HL-60 (cell line): ENCODE measurements at regions not wholly inside any gene's neighbourhood (a gene's known extent, or its start where the extent isn't known, plus 50 kb on each side); places are given as distances from the start of the nearest gene placed in this dataset.

Experiments
- DNase-seq, 2 experiments: peaks; one replicate each; pipeline ENCODE4 v3.0.0-alpha.2; 2010 to 2020; ENCODE audit warnings: low read depth in 1 of 2, low spot score in 1 of 2
- H3K27ac ChIP-seq: fragments of 250-450 bp; sonication (Bioruptor Pico); replicated peaks from 2 replicates; pipeline ENCODE4 v1.5.1; 2020; ENCODE audit warnings: mild to moderate bottlenecking, moderate library complexity
- H3K27me3 ChIP-seq: fragments of 250-450 bp; sonication (Bioruptor Pico); 2 replicates; pipeline ENCODE4 v1.5.1; 2021; ENCODE audit warnings: mild to moderate bottlenecking, moderate library complexity; ENCODE audit not compliant: insufficient read depth, poor library complexity, severe bottlenecking
- H3K4me3 ChIP-seq: replicated peaks from 2 replicates; pipeline ENCODE4 v1.5.1; 2011; ENCODE audit warnings: mild to moderate bottlenecking, control low read depth, low read length; ENCODE audit not compliant: insufficient read depth
- GABPA ChIP-seq: IDR thresholded peaks from 2 replicates; pipeline ENCODE4 v1.6.1; 2012; ENCODE audit warnings: low read depth
- POLR2AphosphoS5 ChIP-seq: IDR thresholded peaks from 2 replicates; pipeline ENCODE4 v1.6.1; 2012; ENCODE audit warnings: low read depth
- SPI1 ChIP-seq: IDR thresholded peaks from 2 replicates; pipeline ENCODE4 v1.6.1; 2012; ENCODE audit warnings: low read depth, mild to moderate bottlenecking, borderline replicate concordance
- TF ChIP-seq, protein P1 (sequence below): IDR thresholded peaks from one replicate; pipeline ENCODE4 v1.5.1; 2011; ENCODE audit warnings: low read length, control low read depth, inconsistent platforms; ENCODE audit not compliant: insufficient read depth
- TF ChIP-seq, protein P2 (sequence below): IDR thresholded peaks from 2 replicates; pipeline ENCODE4 v1.6.1; 2012; ENCODE audit warnings: low read depth; ENCODE audit not compliant: insufficient replicate concordance

DNA sequence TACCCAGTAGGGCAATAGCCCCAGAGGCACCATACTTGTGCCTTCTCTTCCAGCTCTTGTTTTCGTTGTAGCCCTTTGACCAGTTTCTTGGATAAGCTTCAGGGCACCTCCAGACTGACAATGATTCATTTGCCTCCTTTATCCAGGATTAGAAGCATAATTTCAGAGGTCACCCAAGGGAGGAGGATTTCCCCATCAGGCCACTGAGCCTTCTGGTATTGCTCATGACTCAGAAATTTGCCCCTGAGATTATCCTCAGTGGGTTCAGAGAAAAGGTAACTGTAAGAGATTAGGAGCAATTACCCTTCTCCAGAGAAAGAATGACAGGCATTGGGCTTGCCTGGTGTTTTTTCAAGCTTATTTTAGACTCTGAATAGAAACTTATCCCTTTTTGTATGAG lies 147.9 kb downstream of the MSX2 start:
- no peak overlapping the region for H3K27ac ChIP-seq
- H3K4me3 ChIP-seq = no peak overlapping the region
- DNase-seq = no peak
- TF ChIP-seq GABPA = no peak
- no peak for TF ChIP-seq SPI1
- TF ChIP-seq POLR2AphosphoS5 = no peak
- TF ChIP-seq, protein P1, sequence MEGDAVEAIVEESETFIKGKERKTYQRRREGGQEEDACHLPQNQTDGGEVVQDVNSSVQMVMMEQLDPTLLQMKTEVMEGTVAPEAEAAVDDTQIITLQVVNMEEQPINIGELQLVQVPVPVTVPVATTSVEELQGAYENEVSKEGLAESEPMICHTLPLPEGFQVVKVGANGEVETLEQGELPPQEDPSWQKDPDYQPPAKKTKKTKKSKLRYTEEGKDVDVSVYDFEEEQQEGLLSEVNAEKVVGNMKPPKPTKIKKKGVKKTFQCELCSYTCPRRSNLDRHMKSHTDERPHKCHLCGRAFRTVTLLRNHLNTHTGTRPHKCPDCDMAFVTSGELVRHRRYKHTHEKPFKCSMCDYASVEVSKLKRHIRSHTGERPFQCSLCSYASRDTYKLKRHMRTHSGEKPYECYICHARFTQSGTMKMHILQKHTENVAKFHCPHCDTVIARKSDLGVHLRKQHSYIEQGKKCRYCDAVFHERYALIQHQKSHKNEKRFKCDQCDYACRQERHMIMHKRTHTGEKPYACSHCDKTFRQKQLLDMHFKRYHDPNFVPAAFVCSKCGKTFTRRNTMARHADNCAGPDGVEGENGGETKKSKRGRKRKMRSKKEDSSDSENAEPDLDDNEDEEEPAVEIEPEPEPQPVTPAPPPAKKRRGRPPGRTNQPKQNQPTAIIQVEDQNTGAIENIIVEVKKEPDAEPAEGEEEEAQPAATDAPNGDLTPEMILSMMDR = no peak
- TF ChIP-seq, protein P2, sequence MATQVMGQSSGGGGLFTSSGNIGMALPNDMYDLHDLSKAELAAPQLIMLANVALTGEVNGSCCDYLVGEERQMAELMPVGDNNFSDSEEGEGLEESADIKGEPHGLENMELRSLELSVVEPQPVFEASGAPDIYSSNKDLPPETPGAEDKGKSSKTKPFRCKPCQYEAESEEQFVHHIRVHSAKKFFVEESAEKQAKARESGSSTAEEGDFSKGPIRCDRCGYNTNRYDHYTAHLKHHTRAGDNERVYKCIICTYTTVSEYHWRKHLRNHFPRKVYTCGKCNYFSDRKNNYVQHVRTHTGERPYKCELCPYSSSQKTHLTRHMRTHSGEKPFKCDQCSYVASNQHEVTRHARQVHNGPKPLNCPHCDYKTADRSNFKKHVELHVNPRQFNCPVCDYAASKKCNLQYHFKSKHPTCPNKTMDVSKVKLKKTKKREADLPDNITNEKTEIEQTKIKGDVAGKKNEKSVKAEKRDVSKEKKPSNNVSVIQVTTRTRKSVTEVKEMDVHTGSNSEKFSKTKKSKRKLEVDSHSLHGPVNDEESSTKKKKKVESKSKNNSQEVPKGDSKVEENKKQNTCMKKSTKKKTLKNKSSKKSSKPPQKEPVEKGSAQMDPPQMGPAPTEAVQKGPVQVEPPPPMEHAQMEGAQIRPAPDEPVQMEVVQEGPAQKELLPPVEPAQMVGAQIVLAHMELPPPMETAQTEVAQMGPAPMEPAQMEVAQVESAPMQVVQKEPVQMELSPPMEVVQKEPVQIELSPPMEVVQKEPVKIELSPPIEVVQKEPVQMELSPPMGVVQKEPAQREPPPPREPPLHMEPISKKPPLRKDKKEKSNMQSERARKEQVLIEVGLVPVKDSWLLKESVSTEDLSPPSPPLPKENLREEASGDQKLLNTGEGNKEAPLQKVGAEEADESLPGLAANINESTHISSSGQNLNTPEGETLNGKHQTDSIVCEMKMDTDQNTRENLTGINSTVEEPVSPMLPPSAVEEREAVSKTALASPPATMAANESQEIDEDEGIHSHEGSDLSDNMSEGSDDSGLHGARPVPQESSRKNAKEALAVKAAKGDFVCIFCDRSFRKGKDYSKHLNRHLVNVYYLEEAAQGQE = no peak
- H3K27me3 ChIP-seq = peaks cover 3% of the 10 kb centered on the region

DNA sequence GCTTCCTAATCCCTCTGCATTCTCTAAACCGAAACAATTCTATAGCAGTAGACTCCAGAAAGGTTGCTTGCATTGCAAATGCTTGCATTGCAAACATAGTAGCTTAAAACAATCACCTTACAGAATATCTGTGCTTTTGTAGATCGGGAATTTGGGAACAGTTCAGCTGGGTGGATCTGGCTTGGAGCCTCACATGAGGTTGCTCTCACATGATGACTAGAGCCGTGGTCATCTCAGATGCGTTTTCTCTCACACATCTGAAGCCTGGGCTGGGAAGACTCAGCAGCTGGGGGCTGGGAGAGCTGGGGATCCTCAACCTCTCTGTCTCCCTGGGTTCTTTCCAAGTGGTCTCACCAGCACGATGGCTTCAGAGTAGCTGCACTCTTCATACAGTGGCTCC lies 127.8 kb downstream of the MSX2 start:
- H3K4me3 ChIP-seq = no peak overlapping the region
- H3K27me3 ChIP-seq = no peaks in the 10 kb centered on the region
- no peak for TF ChIP-seq GABPA
- no peak for TF ChIP-seq POLR2AphosphoS5
- TF ChIP-seq, protein P2 = no peak
- TF ChIP-seq, protein P1 = no peak
- no peak for TF ChIP-seq SPI1
- DNase-seq = no peak
- H3K27ac ChIP-seq = no peak overlapping the region

DNA sequence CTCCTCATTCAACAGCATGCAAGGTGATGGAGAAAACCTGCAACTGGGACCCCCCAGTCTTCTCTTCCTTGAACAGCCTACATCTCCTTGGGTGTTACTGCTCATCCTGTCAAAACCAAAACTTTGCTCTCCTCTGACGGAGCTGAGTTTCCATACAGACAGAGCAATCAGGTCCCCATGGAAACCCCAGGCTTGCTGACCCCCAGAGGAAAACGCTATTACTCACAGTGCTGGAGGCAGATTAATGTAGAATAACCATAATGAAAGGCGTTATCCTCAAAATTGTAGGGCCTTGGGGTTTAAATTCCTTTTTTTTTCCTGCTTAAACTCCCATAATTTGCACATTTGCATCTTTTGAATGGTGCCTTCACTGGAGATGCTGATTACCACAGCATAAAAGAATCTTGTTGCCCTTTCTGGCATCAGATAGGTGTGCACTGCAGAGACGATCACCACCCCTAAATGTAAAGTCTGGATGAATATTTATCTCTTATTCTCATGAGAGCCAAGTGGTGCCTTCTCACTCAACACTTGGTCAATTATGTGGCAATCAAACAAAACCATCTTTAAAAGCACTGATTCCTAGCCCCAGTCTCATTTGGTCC lies 126.3 kb downstream of the MSX2 start:
- TF ChIP-seq SPI1 (no peak), POLR2AphosphoS5 (no peak), GABPA (no peak)
- TF ChIP-seq, protein P2 = no peak
- TF ChIP-seq, protein P1 = no peak
- DNase-seq = no peak

More for the DNA sequence above, 126.3 kb downstream of the MSX2 start:
- Histone ChIP-seq H3K27ac (no peak overlapping the region), H3K27me3 (no peaks in the 10 kb centered on the region), H3K4me3 (no peak overlapping the region)
